PC-9 (cell line): ENCODE measurements at regions not wholly inside any gene's neighbourhood (a gene's known extent, or its start where the extent isn't known, plus 50 kb on each side); places are given as distances from the start of the nearest gene placed in this dataset.

Experiments
- EZH2 ChIP-seq: fragments of 200-600 bp; sonication (generic); IDR thresholded peaks from 2 replicates; pipeline ENCODE4 v1.8.0; 2017; ENCODE audit warnings: antibody characterized with exemption, low read depth
- TF ChIP-seq, protein P1 (sequence below): fragments of 200-600 bp; sonication (generic); conservative IDR thresholded peaks from 2 replicates; pipeline ENCODE4 v1.6.1; 2017; ENCODE audit warnings: mixed run types, antibody characterized with exemption, mild to moderate bottlenecking, moderate library complexity

DNA sequence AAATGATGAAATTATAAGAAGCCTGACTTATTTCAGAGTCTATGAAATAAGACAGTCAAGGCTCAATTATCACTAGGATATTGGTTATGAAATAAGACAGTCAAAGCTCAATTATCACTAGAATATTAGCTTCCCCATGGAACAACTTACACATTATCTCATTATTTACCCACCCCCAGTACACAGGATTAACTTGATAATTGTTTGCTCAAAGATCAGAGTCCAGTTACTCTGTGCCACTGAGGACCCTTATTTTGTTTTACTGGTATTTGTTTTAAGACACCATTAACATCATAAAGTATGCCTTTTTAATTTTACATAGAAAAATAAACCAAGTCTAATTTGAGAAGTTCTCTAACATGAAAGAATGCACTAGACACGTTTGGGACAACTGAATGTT, 225.4 kb downstream of the SI start:
- TF ChIP-seq, protein P1, sequence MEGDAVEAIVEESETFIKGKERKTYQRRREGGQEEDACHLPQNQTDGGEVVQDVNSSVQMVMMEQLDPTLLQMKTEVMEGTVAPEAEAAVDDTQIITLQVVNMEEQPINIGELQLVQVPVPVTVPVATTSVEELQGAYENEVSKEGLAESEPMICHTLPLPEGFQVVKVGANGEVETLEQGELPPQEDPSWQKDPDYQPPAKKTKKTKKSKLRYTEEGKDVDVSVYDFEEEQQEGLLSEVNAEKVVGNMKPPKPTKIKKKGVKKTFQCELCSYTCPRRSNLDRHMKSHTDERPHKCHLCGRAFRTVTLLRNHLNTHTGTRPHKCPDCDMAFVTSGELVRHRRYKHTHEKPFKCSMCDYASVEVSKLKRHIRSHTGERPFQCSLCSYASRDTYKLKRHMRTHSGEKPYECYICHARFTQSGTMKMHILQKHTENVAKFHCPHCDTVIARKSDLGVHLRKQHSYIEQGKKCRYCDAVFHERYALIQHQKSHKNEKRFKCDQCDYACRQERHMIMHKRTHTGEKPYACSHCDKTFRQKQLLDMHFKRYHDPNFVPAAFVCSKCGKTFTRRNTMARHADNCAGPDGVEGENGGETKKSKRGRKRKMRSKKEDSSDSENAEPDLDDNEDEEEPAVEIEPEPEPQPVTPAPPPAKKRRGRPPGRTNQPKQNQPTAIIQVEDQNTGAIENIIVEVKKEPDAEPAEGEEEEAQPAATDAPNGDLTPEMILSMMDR: no peak
- TF ChIP-seq EZH2: no peak
